T47D (cell line): ENCODE measurements at regions not wholly inside any gene's neighbourhood (a gene's known extent, or its start where the extent isn't known, plus 50 kb on each side); places are given as distances from the start of the nearest gene placed in this dataset.

Experiments used
- DNase-seq, 2 experiments: peaks; one replicate each; pipeline versions ENCODE4 v3.0.0 to v3.0.0-alpha.2; 2011 to 2012; ENCODE audit warnings: low read depth in 1 of 2, low spot score in 1 of 2
- JUND ChIP-seq: IDR thresholded peaks from 2 replicates; pipeline ENCODE4 v1.6.1; 2012; ENCODE audit warnings: low read depth
- in situ Hi-C: cut with HindIII; loops from 2 replicates; pipeline ENCODE4 v1.10.0; 2016; ENCODE audit warnings: low sequenced_read_pairs, low pct_unique_long_range_greater_than_20kb

DNA sequence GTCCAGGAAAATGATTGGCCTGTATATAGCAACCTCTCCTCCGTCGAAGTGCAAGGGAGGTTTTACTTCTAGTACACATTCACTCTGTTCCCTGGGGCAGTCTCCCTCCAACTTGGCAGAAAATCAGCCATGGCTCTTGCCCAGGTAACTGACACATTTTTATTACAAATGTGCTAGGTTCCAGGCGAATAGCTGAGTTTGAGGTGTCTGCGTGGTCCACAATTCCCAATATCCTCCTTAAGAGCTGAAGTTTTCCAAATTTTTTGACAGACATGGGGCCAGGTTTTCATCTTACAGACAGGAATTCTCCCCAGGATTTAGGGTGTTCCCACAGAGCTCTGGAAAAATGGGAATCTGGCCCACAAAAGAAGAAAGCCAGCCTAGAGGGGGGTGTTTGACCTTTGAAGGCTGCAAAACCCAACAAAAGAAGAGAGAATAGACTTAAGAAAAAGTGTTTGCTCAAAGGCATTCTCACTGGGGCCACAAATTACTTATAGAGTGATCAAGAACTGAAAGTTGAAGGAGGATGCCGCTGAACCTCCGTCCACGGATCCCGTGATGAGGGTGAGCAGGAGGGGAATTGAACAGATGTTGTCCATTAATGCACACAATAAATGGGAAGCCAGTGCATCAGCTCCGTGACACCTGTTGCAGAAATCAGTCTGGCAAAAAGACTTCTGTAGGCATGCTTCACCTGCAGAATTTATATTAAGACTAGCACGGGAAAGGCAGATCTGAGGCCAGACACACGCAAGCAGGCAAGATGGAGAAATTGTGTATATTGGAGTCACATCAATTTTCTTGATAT is 242.3 kb upstream of the COPS8 start:
- DNase-seq = no peak
- in situ Hi-C loops = no loop called here
- no peak for TF ChIP-seq JUND

DNA sequence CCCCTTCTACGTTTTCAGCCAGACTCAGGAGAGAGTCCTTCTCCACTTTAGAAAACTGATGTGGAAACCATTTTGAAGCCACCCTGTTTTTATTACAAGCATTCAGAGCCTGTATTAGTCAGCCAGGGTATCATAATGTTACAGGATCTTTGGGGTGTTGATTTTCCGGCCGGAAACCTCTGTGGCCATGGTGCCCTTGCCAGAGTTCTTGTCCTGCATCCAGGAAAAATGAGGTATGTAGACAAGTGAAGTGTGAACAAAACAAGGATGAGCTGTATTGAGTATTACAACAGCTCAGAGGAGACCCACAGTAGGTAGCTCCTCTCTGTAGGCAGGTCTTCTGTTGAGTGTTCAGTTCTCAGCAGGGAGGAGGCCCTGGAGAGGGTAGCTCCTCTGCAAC is 241.0 kb upstream of the COPS8 start:
- in situ Hi-C loops = no loop called here
- TF ChIP-seq JUND = no peak
- no peak for DNase-seq

- TF ChIP-seq JUND = no peak
- DNase-seq = no peak
- in situ Hi-C loops = no loop called here
These were observed 238.7 kb upstream of the COPS8 start for GRCh38 chr2:236847023-236847422.

- no peak for DNase-seq
- in situ Hi-C loops = no loop called here
- TF ChIP-seq JUND = no peak
These were observed 238.0 kb upstream of the COPS8 start for GRCh38 chr2:236847538-236848263.

DNA sequence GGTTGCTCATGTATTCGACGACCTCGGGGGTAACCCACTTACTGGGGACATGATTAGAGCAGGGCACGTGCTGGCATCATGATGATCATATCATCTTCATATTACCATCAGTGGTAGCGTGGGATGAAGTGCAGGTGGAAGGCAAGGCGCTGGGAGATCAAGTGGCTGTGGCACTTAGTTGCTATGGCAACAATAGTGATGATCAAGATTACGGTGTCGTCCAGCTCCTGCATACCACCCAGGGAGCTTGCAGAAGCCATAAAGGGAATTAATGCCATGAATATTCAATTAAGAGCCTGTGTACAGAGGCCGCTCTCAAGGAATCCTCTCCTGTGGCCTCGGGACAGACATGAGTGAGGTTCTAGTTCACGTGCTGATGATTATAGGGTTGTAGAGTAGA is 237.2 kb upstream of the COPS8 start:
- in situ Hi-C loops = no loop called here
- no peak for DNase-seq
- no peak for TF ChIP-seq JUND

GRCh38 chr2:236849508-236849907 is 236.2 kb upstream of the COPS8 start:
- DNase-seq = no peak
- TF ChIP-seq JUND = no peak
- in situ Hi-C loops = no loop called here

GRCh38 chr2:236849940-236850339 is 235.7 kb upstream of the COPS8 start:
- no peak for DNase-seq
- in situ Hi-C loops = no loop called here
- no peak for TF ChIP-seq JUND

DNA sequence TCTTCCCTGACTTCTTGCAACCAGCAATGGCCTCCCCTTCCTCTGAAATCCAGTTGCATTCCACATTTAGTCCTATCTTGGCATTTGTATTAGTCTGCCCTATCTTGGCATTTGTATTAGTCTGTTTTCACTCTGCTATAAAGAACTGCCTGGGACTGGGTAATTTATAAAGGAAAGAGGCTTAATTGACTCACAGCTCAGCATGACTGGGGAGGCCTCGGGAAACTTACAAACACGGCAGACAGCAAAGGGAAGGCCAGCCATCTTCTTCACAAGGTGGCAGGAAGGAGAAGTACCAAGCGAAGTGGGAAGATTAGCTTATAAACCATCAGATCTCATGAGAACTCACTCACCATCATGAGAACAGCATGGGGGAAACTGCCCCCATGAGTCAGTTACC is 234.5 kb upstream of the COPS8 start:
- no peak for TF ChIP-seq JUND
- no peak for DNase-seq
- in situ Hi-C loops = no loop called here

DNA sequence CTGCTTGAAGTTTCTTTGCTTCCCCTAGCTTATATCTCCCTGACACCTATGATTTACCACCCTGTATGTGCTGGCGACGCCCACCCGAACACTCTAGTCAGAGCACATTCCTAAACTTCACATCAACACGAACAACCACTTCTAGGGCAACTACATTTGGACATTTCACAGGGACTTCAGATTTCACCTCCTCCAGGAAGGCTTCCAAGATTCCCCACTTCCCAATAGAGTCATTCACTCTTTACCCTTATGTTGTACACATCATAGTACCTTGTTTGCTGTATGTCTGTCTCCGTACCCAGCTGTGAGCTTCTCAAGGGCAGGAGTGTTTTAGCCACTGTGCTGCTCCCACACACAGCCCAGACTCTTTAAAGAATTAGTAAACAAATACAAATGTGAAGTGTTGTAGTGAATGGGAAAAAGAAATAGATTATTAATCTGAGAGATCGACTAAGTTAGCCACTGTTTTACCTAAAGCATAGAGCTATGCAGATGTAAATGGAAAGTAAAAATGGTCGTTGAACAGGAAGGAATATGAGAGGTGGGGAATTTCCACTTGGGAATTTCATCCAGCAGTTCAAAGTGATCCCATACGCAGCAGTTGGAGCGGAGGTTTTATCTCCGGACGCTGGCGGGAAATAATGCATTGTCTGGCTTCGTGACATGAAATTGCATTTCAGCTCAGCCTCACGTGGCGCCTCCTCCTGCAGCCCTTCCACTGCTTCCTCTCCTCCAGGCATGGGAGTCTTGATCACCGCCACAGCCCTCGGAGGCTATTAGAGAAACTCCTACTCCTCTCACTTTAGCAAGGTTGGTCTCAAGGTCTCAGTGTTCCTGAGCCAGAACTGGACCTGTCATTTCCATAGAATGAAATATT is 233.4 kb upstream of the COPS8 start:
- no peak for DNase-seq
- in situ Hi-C loops = no loop called here
- no peak for TF ChIP-seq JUND

DNA sequence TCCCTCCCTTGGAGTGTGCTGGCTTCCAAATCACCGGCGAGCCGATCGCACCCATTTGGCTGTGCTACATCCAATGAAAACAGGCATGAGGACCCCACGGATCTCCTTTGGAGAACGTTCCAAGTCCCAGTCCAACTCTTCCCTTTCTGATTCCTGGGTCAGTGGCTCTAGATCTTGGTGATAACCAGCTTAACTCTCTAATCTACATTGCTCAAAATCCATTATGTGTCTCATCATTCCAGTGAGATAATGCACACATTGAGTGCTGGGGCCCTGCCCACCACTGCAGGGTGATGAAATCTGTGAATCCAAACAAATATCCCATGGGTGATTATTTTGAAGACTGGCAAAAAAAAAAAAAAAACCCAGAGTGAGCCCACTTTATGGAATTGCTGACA is 232.7 kb upstream of the COPS8 start:
- DNase-seq = no peak
- in situ Hi-C loops = no loop called here
- no peak for TF ChIP-seq JUND

- no peak for DNase-seq
- in situ Hi-C loops = no loop called here
- no peak for TF ChIP-seq JUND
These were observed 232.1 kb upstream of the COPS8 start for GRCh38 chr2:236853585-236854051.

DNA sequence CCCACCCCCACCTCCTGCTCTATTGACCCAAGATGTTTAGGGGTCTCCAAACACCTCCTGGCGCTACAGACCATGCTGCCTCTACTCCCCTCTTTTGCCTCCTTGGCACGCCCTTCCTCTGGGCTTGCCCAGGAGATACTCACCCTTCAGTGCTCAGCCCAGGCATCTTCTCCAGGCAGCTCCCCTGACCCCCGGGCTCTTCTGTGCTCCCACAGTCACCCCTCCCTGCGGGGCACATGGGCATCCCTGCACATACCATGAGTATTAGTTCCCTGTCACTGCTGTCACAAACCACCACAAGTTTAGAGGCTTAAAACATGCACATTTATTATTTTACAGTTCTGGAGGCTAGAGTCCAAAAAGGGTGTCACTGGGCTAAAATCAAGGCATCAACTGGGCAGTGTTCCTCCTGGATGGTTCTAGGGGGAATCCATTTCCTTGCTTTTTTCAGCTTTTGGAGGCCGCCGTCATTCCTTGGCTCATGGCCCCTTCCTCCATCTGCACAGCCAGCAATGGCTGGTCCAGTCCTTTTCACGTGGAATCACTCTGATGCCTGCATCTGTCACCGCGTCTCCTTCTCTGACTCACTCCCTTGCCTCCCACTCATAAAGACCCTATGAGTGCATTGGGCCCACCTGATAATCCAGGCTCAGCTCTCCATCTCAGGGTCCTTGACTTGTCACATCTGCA is 230.4 kb upstream of the COPS8 start:
- no peak for TF ChIP-seq JUND
- in situ Hi-C loops = no loop called here
- DNase-seq = no peak
